CD14-positive monocyte (primary cell): ENCODE measurements at regions not wholly inside any gene's neighbourhood (a gene's known extent, or its start where the extent isn't known, plus 50 kb on each side); places are given as distances from the start of the nearest gene placed in this dataset.

Source experiments
- DNase-seq, 3 donors: peaks; one replicate each; pipeline ENCODE4 v3.0.0-alpha.2; 2011 to 2022
- H2AFZ ChIP-seq: 2 replicates; pipeline ENCODE4 v1.6.0; 2012; ENCODE audit warnings: mild to moderate bottlenecking, low read depth, low read length, inconsistent platforms; ENCODE audit not compliant: insufficient read depth, poor library complexity, severe bottlenecking
- H3K27ac ChIP-seq, 2 donors: 1 replicate in 1 of 2; 2 replicates in 1 of 2; pipeline ENCODE4 v1.5.1; 2012 to 2013; ENCODE audit warnings: low read length in 2 of 2, control low read depth in 1 of 2, inconsistent platforms in 1 of 2, low read depth in 1 of 2, mild to moderate bottlenecking in 1 of 2
- H3K27me3 ChIP-seq, 2 donors: one replicate each; pipeline versions ENCODE4 v1.6.0 to v1.6.1; 2011 to 2013; ENCODE audit warnings: low read length in 2 of 2; ENCODE audit not compliant: control insufficient read depth in 2 of 2, insufficient read depth in 2 of 2
- H3K36me3 ChIP-seq, 2 donors: replicated peaks in 1 of 2; 1 replicate in 1 of 2; 2 replicates in 1 of 2; pipeline versions ENCODE4 v1.5.1 to v1.6.1; 2012 to 2013; ENCODE audit warnings: low read length in 2 of 2, control low read depth in 1 of 2, inconsistent platforms in 1 of 2, mild to moderate bottlenecking in 1 of 2; ENCODE audit not compliant: insufficient read depth in 2 of 2, control insufficient read depth in 1 of 2
- H3K4me1 ChIP-seq, 2 donors: 1 replicate in 1 of 2; 2 replicates in 1 of 2; pipeline versions ENCODE4 v1.5.1 to v1.6.1; 2012 to 2013; ENCODE audit warnings: low read length in 2 of 2, control low read depth in 1 of 2, inconsistent platforms in 1 of 2, mild to moderate bottlenecking in 1 of 2, moderate library complexity in 1 of 2; ENCODE audit not compliant: insufficient read depth in 2 of 2, control insufficient read depth in 1 of 2
- H3K4me2 ChIP-seq: replicated peaks from 2 replicates; pipeline ENCODE3; 2012; ENCODE audit warnings: low read length, moderate library complexity, mild to moderate bottlenecking; ENCODE audit not compliant: poor library complexity, severe bottlenecking; ENCODE audit errors: extremely low read depth
- H3K4me3 ChIP-seq, 3 experiments: fragments of 200-600 bp in 1 of 3; sonication (generic) in 1 of 3; replicated peaks in 1 of 3; 1 replicate in 2 of 3; 2 replicates in 1 of 3; pipeline ENCODE4 v1.5.1; 2011 to 2013; ENCODE audit warnings: low read length in 3 of 3, mild to moderate bottlenecking in 3 of 3, control low read depth in 2 of 3, low read depth in 2 of 3, inconsistent platforms in 1 of 3, moderate library complexity in 1 of 3
- H3K79me2 ChIP-seq: 2 replicates; pipeline ENCODE4 v1.6.0; 2012; ENCODE audit warnings: mild to moderate bottlenecking, control low read depth, inconsistent platforms, low read length, moderate library complexity; ENCODE audit not compliant: insufficient read depth
- H3K9ac ChIP-seq: 2 replicates; pipeline ENCODE4 v1.6.0; 2017; ENCODE audit warnings: low read length, mild to moderate bottlenecking; ENCODE audit not compliant: insufficient read depth, poor library complexity, severe bottlenecking
- H3K9me3 ChIP-seq, 2 donors: replicated peaks in 1 of 2; 1 replicate in 1 of 2; 2 replicates in 1 of 2; pipeline versions ENCODE4 v1.5.1 to v1.6.1; 2012 to 2013; ENCODE audit warnings: low read length in 2 of 2, control low read depth in 1 of 2; ENCODE audit not compliant: control insufficient read depth in 1 of 2, insufficient read depth in 1 of 2
- H4K20me1 ChIP-seq: 2 replicates; pipeline ENCODE4 v1.6.0; 2012; ENCODE audit warnings: mild to moderate bottlenecking, low read length, control low read depth, moderate library complexity; ENCODE audit not compliant: insufficient read depth
- H3K27ac Mint-ChIP-seq, 7 donors: one replicate each; pipeline ENCODE4 v1.8.0; 2020; ENCODE audit warnings: mild to moderate bottlenecking in 7 of 7, mixed read lengths in 7 of 7, moderate library complexity in 6 of 7, inconsistent platforms in 2 of 7
- H3K27me3 Mint-ChIP-seq, 3 donors: one replicate each; pipeline ENCODE4 v1.8.0; 2021 to 2022; ENCODE audit warnings: low read depth in 3 of 3, mild to moderate bottlenecking in 3 of 3, mixed read lengths in 3 of 3, moderate library complexity in 3 of 3, inconsistent platforms in 1 of 3
- H3K36me3 Mint-ChIP-seq, 2 donors: one replicate each; pipeline ENCODE4 v1.8.0; 2020; ENCODE audit warnings: mixed read lengths in 2 of 2, inconsistent platforms in 1 of 2, mild to moderate bottlenecking in 1 of 2
- H3K4me1 Mint-ChIP-seq: one replicate; pipeline ENCODE4 v1.8.0; 2020; ENCODE audit warnings: mild to moderate bottlenecking, mixed read lengths
- H3K4me3 Mint-ChIP-seq, 2 donors: one replicate each; pipeline ENCODE4 v1.8.0; 2020; ENCODE audit warnings: mild to moderate bottlenecking in 2 of 2, mixed read lengths in 2 of 2, moderate library complexity in 1 of 2
- H3K9me3 Mint-ChIP-seq, 7 donors: one replicate each; pipeline ENCODE4 v1.8.0; 2020 to 2022; ENCODE audit warnings: mixed read lengths in 7 of 7, mild to moderate bottlenecking in 6 of 7, moderate library complexity in 6 of 7, inconsistent platforms in 2 of 7
- WGBS: methylation state at CpG from one replicate; pipeline ENCODE4 v1.1.5; 2013; ENCODE audit warnings: missing lambda C conversion rate; ENCODE audit not compliant: insufficient coverage; 5-methylcytosine and 5-hydroxymethylcytosine counted together
- intact Hi-C, 2 donors: fragments of 100-400 bp; cut with micrococcal nuclease; formaldehyde crosslinking; loops; one replicate each; pipeline versions ENCODE4 v1.15.0 to v1.15.1; 2023
- TF ChIP-seq, protein P1 (sequence below): fragments of 200-600 bp; IDR thresholded peaks from one replicate; pipeline ENCODE4 v1.8.0; 2022; ENCODE audit warnings: antibody characterized with exemption, mild to moderate bottlenecking

DNA sequence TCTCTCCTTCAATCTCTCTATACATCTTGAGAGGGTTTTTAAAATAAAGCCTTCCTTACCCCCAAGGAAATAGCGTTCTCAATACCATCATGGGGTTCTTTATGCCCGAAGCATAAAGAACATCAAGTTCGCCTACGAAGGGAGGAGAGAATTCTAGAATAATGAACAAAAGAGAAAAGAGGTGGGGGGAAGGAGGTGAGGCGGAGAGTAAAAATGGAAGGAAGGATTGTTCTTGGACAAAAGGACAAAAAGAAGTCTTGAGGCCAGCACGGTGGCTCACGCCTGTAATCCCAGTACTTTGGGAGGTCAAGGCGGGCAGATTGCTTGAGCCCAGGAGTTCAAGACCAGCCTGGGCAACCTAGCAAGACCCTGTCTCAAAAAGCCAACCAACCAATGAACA lies 319.8 kb upstream of the NCKAP5 start:
- Histone ChIP-seq H3K4me1 (no peaks in the 10 kb centered on the region), H3K79me2 (no peaks in the 10 kb centered on the region), H3K9ac (no peak overlapping the region), H3K27me3 (no peaks in the 10 kb centered on the region), H3K27ac (no peak overlapping the region), H2AFZ (no peak overlapping the region), H4K20me1 (no peaks in the 10 kb centered on the region), H3K9me3 (no peaks in the 10 kb centered on the region), H3K4me3 (no peak overlapping the region), H3K4me2 (no peak overlapping the region), H3K36me3 (no peaks in the 10 kb centered on the region)
- H3K4me3 Mint-ChIP-seq: no peak overlapping the region
- no peak for DNase-seq
- no peaks in the 10 kb centered on the region for H3K4me1 Mint-ChIP-seq
- no peaks in the 10 kb centered on the region for H3K36me3 Mint-ChIP-seq
- peaks cover 0 to 1% (median 0%) of the 10 kb centered on the region in 7 donors for H3K9me3 Mint-ChIP-seq
- intact Hi-C loops: no loop called here
- H3K27ac Mint-ChIP-seq: no peak overlapping the region
- H3K27me3 Mint-ChIP-seq: peaks cover 5 to 11% (median 6%) of the 10 kb centered on the region in 3 donors
- 96% methylated on average over 7 of the region's 8 CpGs for WGBS
- TF ChIP-seq, protein P1, sequence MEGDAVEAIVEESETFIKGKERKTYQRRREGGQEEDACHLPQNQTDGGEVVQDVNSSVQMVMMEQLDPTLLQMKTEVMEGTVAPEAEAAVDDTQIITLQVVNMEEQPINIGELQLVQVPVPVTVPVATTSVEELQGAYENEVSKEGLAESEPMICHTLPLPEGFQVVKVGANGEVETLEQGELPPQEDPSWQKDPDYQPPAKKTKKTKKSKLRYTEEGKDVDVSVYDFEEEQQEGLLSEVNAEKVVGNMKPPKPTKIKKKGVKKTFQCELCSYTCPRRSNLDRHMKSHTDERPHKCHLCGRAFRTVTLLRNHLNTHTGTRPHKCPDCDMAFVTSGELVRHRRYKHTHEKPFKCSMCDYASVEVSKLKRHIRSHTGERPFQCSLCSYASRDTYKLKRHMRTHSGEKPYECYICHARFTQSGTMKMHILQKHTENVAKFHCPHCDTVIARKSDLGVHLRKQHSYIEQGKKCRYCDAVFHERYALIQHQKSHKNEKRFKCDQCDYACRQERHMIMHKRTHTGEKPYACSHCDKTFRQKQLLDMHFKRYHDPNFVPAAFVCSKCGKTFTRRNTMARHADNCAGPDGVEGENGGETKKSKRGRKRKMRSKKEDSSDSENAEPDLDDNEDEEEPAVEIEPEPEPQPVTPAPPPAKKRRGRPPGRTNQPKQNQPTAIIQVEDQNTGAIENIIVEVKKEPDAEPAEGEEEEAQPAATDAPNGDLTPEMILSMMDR: no peak

DNA sequence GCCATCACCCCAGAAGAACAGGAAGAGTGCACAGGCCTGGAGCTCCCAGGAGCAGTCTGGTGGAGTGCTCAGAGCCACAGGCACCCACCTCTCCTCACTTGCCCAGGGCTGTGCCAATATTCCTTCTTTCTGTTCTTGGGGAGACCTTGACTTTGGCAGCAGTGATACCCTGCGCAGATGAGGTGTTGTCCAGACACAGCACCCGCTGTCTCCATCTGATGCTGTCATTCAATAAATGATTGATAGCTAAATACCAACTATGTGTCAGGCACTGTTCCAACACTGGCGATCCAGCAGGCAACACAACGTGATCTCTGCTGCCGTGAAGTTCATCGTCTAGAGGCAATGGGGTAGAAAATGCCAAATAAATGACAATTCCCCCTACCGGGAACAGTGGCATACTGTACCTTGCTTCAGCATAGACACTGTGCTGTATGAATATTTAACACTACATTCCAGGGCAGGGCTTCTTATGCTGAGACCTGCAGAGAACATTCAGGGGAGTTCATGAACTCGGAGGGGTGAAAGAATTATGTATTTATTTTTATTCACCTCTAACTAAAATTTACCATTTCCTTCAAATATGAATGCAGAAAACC lies 320.5 kb upstream of the NCKAP5 start:
- H3K4me3 ChIP-seq: no peak overlapping the region
- no peaks in the 10 kb centered on the region for H3K4me1 Mint-ChIP-seq
- H3K9me3 Mint-ChIP-seq: peaks cover 0 to 2% (median 0%) of the 10 kb centered on the region in 7 donors
- H3K9ac ChIP-seq: no peak overlapping the region
- no peaks in the 10 kb centered on the region for H4K20me1 ChIP-seq
- H3K4me2 ChIP-seq: no peak overlapping the region
- DNase-seq: no peak
- no peak overlapping the region for H3K4me3 Mint-ChIP-seq
- no peaks in the 10 kb centered on the region for H3K36me3 ChIP-seq
- H3K27me3 Mint-ChIP-seq: peaks cover 5 to 11% (median 6%) of the 10 kb centered on the region in 3 donors
- no peaks in the 10 kb centered on the region for H3K9me3 ChIP-seq
- intact Hi-C loops: no loop called here
- H3K79me2 ChIP-seq: no peaks in the 10 kb centered on the region
- no peaks in the 10 kb centered on the region for H3K4me1 ChIP-seq
- H3K36me3 Mint-ChIP-seq: no peaks in the 10 kb centered on the region
- H3K27ac ChIP-seq: no peak overlapping the region
- H3K27me3 ChIP-seq: no peaks in the 10 kb centered on the region
- TF ChIP-seq, protein P1: no peak
- H2AFZ ChIP-seq: no peak overlapping the region
- 89% methylated on average over 5 of the region's 8 CpGs for WGBS
- no peak overlapping the region for H3K27ac Mint-ChIP-seq
